HEK293 (cell line): ENCODE measurements at regions not wholly inside any gene's neighbourhood (a gene's known extent, or its start where the extent isn't known, plus 50 kb on each side); places are given as distances from the start of the nearest gene placed in this dataset.

Experiments used
- CTCF ChIP-seq: fragments of 450-650 bp; formaldehyde crosslinking; IDR thresholded peaks from 2 replicates; pipeline ENCODE4 v1.5.1; 2016; ENCODE audit warnings: missing biosample characterization, missing genetic modification characterization
- ZSCAN30 ChIP-seq: fragments of 450-650 bp; IDR thresholded peaks from 2 replicates; pipeline ENCODE4 v1.5.1; 2018; ENCODE audit warnings: missing biosample characterization, mild to moderate bottlenecking, missing genetic modification characterization, moderate library complexity

- TF ChIP-seq CTCF (tag by site-specific recombination) (no peak), ZSCAN30 (tag by site-specific recombination) (no peak)
Measured at GRCh38 chr11:31967404-31968130, 123.3 kb upstream of the RCN1 start.
